COLO668 (cell line): ENCODE measurements at regions not wholly inside any gene's neighbourhood (a gene's known extent, or its start where the extent isn't known, plus 50 kb on each side); places are given as distances from the start of the nearest gene placed in this dataset.

Source experiments
- DNase-seq: peaks from one replicate; lab custom pipeline; 2025; ENCODE audit not compliant: unreplicated experiment; lab: John Stamatoyannopoulos, UW

- DNase-seq = no peak
Measured at GRCh38 chr4:128502818-128503527, 215.4 kb upstream of the PGRMC2 start.

- no peak for DNase-seq
Measured at GRCh38 chr4:128501239-128501638, 213.6 kb upstream of the PGRMC2 start.

GRCh38 chr4:128488055-128488705 lies 200.6 kb upstream of the PGRMC2 start:
- DNase-seq = no peak

GRCh38 chr4:128484896-128485295 lies 197.3 kb upstream of the PGRMC2 start:
- DNase-seq = no peak

- DNase-seq = no peak
Measured at GRCh38 chr4:128483816-128484215, 196.2 kb upstream of the PGRMC2 start.

GRCh38 chr4:128483041-128483440 lies 195.4 kb upstream of the PGRMC2 start:
- DNase-seq = no peak

- no peak for DNase-seq
Measured at GRCh38 chr4:128481752-128482480, 194.3 kb upstream of the PGRMC2 start.

- no peak for DNase-seq
Measured at GRCh38 chr4:128480945-128481344, 193.3 kb upstream of the PGRMC2 start.

GRCh38 chr4:128477540-128477939 lies 189.9 kb upstream of the PGRMC2 start:
- no peak for DNase-seq

- no peak for DNase-seq
Measured at GRCh38 chr4:128475597-128475996, 188.0 kb upstream of the PGRMC2 start.

GRCh38 chr4:128471576-128471975 lies 184.0 kb upstream of the PGRMC2 start:
- no peak for DNase-seq

- DNase-seq = no peak
Measured at GRCh38 chr4:128470492-128471053, 183.0 kb upstream of the PGRMC2 start.

- no peak for DNase-seq
Measured at GRCh38 chr4:128468123-128468989, 180.7 kb upstream of the PGRMC2 start.

GRCh38 chr4:128465523-128465922 lies 177.9 kb upstream of the PGRMC2 start:
- DNase-seq = no peak

- DNase-seq = no peak
Measured at GRCh38 chr4:128463006-128463405, 175.4 kb upstream of the PGRMC2 start.

- no peak for DNase-seq
Measured at GRCh38 chr4:128462103-128462783, 174.6 kb upstream of the PGRMC2 start.

GRCh38 chr4:128461291-128462102 lies 173.9 kb upstream of the PGRMC2 start:
- DNase-seq = no peak

- no peak for DNase-seq
Measured at GRCh38 chr4:128459547-128459946, 171.9 kb upstream of the PGRMC2 start.

- DNase-seq = no peak
Measured at GRCh38 chr4:128458816-128459215, 171.2 kb upstream of the PGRMC2 start.
